HFF-Myc (cell line): ENCODE measurements at regions not wholly inside any gene's neighbourhood (a gene's known extent, or its start where the extent isn't known, plus 50 kb on each side); places are given as distances from the start of the nearest gene placed in this dataset.

Source experiments
- DNase-seq: peaks from one replicate; pipeline ENCODE4 v3.0.0-alpha.2; 2011; ENCODE audit warnings: low read depth; ENCODE audit errors: extremely low read depth
- H3K4me3 ChIP-seq: replicated peaks from 2 replicates; pipeline ENCODE4 v1.5.1; 2011; ENCODE audit warnings: low read depth, mild to moderate bottlenecking, control low read depth, low read length
- CTCF ChIP-seq: IDR thresholded peaks from 2 replicates; pipeline ENCODE4 v1.5.1; 2012; ENCODE audit warnings: mild to moderate bottlenecking, low read depth, low read length, control low read depth; ENCODE audit errors: missing control alignments

GRCh38 chr2:217466104-217466503, 536.7 kb downstream of the TNS1 start:
- no peak for DNase-seq
- no peak overlapping the region for H3K4me3 ChIP-seq
- no peak for TF ChIP-seq CTCF

- no peak for DNase-seq
- TF ChIP-seq CTCF = no peak
- H3K4me3 ChIP-seq = no peak overlapping the region
Observed at GRCh38 chr2:217465100-217465499, 537.7 kb downstream of the TNS1 start.

GRCh38 chr2:217463402-217464075, 539.3 kb downstream of the TNS1 start:
- no peak for TF ChIP-seq CTCF

GRCh38 chr2:217462121-217462520, 540.7 kb downstream of the TNS1 start:
- H3K4me3 ChIP-seq = no peak overlapping the region
- no peak for TF ChIP-seq CTCF
- DNase-seq = no peak

More at GRCh38 chr2:217463402-217464075, 539.3 kb downstream of the TNS1 start:
- H3K4me3 ChIP-seq = no peak overlapping the region
- no peak for DNase-seq

- no peak for DNase-seq
- no peak overlapping the region for H3K4me3 ChIP-seq
- TF ChIP-seq CTCF = no peak
Observed at GRCh38 chr2:217461674-217462073, 541.1 kb downstream of the TNS1 start.

GRCh38 chr2:217459680-217460405, 543.0 kb downstream of the TNS1 start:
- no peak overlapping the region for H3K4me3 ChIP-seq
- TF ChIP-seq CTCF = no peak
- no peak for DNase-seq
